CD4-positive, alpha-beta memory T cell (primary cell): ENCODE measurements at regions not wholly inside any gene's neighbourhood (a gene's known extent, or its start where the extent isn't known, plus 50 kb on each side); places are given as distances from the start of the nearest gene placed in this dataset.
"Not testable (repeated sequence)": the region's sequence is repeated elsewhere in the genome, so short reads cannot be mapped to it uniquely, and the experiment has no call there.

Experiments
- CTCF ChIA-PET: fragments of 350-600 bp; sonication (Branson Sonifier 250); formaldehyde crosslinking; loops from one replicate; lab custom pipeline; 2021; ENCODE audit warnings: inconsistent platforms; ENCODE audit not compliant: partially characterized antibody; lab: Charles Lee
- POLR2A ChIA-PET: fragments of 350-600 bp; sonication (Branson Sonifier 250); formaldehyde crosslinking; loops from one replicate; lab custom pipeline; 2021; ENCODE audit not compliant: partially characterized antibody; lab: Charles Lee
- DNase-seq, 5 donors: peaks; one replicate each; pipeline versions ENCODE4 v3.0.0 to v3.0.0-alpha.2; 2020 to 2022; ENCODE audit warnings: mixed read lengths in 1 of 5
- H3K27ac ChIP-seq: one replicate; pipeline ENCODE4 v1.7.0; 2013; ENCODE audit warnings: low read depth, low read length
- H3K27me3 ChIP-seq: 2 replicates; pipeline ENCODE4 v1.7.0; 2013; ENCODE audit warnings: mild to moderate bottlenecking, low read length, moderate library complexity; ENCODE audit not compliant: insufficient read depth
- H3K36me3 ChIP-seq: 2 replicates; pipeline ENCODE4 v1.7.0; 2013; ENCODE audit warnings: mild to moderate bottlenecking, low read length, moderate library complexity; ENCODE audit not compliant: insufficient read depth
- H3K4me1 ChIP-seq: 2 replicates; pipeline ENCODE4 v1.7.0; 2013; ENCODE audit warnings: mild to moderate bottlenecking, low read length, moderate library complexity; ENCODE audit not compliant: insufficient read depth
- H3K4me3 ChIP-seq, 2 donors: one replicate each; pipeline ENCODE4 v1.7.0; 2013; ENCODE audit warnings: low read length in 2 of 2, mild to moderate bottlenecking in 1 of 2
- H3K9me3 ChIP-seq, 2 donors: one replicate each; pipeline ENCODE4 v1.7.0; 2013; ENCODE audit warnings: low read length in 2 of 2, control low read depth in 1 of 2; ENCODE audit not compliant: control insufficient read depth in 1 of 2
- H3K27ac Mint-ChIP-seq, 7 donors: one replicate each; pipeline ENCODE4 v1.8.0; 2020 to 2021; ENCODE audit warnings: mixed read lengths in 7 of 7, mild to moderate bottlenecking in 6 of 7, inconsistent platforms in 3 of 7, moderate library complexity in 3 of 7
- H3K27me3 Mint-ChIP-seq, 2 donors: one replicate each; pipeline ENCODE4 v1.8.0; 2020 to 2021; ENCODE audit warnings: mixed read lengths in 2 of 2
- H3K36me3 Mint-ChIP-seq, 2 donors: one replicate each; pipeline ENCODE4 v1.8.0; 2020 to 2021; ENCODE audit warnings: mixed read lengths in 2 of 2, inconsistent platforms in 1 of 2, mild to moderate bottlenecking in 1 of 2
- H3K4me1 Mint-ChIP-seq, 4 donors: one replicate each; pipeline ENCODE4 v1.8.0; 2020 to 2021; ENCODE audit warnings: mixed read lengths in 4 of 4, mild to moderate bottlenecking in 1 of 4
- H3K4me3 Mint-ChIP-seq, 8 donors: one replicate each; pipeline ENCODE4 v1.8.0; 2020 to 2021; ENCODE audit warnings: mixed read lengths in 8 of 8, mild to moderate bottlenecking in 7 of 8, moderate library complexity in 6 of 8, inconsistent platforms in 3 of 8
- H3K9me3 Mint-ChIP-seq, 8 donors: one replicate each; pipeline ENCODE4 v1.8.0; 2020 to 2021; ENCODE audit warnings: mixed read lengths in 8 of 8, mild to moderate bottlenecking in 5 of 8, inconsistent platforms in 3 of 8, moderate library complexity in 1 of 8
- intact Hi-C: fragments of 100-400 bp; cut with micrococcal nuclease; formaldehyde crosslinking; loops from one replicate; pipeline ENCODE4 v1.15.1; 2023

GRCh38 chr2:7691961-7692656, 774.9 kb downstream of the RNF144A start:
- no peaks in the 10 kb centered on the region for H3K27me3 ChIP-seq
- H3K9me3 ChIP-seq, result no peaks in the 10 kb centered on the region
- no peak overlapping the region for H3K4me3 Mint-ChIP-seq
- no peaks in the 10 kb centered on the region for H3K9me3 Mint-ChIP-seq
- H3K36me3 Mint-ChIP-seq, result no peaks in the 10 kb centered on the region
- intact Hi-C loops, result no loop called here
- no peak overlapping the region for H3K27ac ChIP-seq
- CTCF ChIA-PET, result no interaction called here
- peaks cover 17 to 33% (median 27%) of the 10 kb centered on the region in 4 donors for H3K4me1 Mint-ChIP-seq
- H3K4me1 ChIP-seq, result peaks cover 17% of the 10 kb centered on the region
- H3K36me3 ChIP-seq, result no peaks in the 10 kb centered on the region
- peak overlapping the region in 3 of 7 donors; percentile 20 to 43 (median 32) for H3K27ac Mint-ChIP-seq
- POLR2A ChIA-PET, result no interaction called here
- H3K4me3 ChIP-seq, result no peak overlapping the region
- DNase-seq, result no peak
- H3K27me3 Mint-ChIP-seq, result no peaks in the 10 kb centered on the region

DNA sequence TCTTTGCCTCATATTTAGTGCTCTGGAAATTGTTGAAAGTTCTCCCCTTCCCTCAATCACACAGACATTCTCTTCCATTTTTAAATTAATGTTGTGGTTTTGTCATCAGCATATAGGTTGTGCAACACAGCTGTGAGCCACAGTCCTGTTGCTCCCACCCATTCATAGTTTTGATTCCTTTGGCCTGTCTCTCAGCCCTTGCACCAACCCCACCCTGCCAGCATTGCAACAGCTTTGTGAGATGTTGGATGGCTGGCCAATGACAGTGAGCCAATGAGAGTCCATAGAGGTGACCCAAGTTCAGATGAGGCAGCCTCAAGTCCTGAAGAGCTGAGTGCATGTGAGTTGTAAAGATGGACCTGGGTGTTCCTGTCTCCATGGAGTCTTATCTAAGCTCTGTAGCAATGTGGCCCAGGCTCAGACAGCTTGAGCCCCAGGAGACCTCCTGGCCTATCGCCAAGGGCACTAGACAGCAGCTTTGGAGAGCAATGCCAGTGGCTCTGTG, 775.5 kb downstream of the RNF144A start:
- no peak overlapping the region for H3K4me3 ChIP-seq
- DNase-seq, result no peak
- Mint-ChIP-seq H3K36me3 (no peaks in the 10 kb centered on the region), H3K9me3 (no peaks in the 10 kb centered on the region), H3K27ac (peak overlapping the region in 2 of 7 donors; percentile 32 to 43), H3K27me3 (no peaks in the 10 kb centered on the region), H3K4me3 (no peak overlapping the region), H3K4me1 (peaks cover 17 to 33% (median 27%) of the 10 kb centered on the region in 4 donors)
- H3K27me3 ChIP-seq, result no peaks in the 10 kb centered on the region
- H3K9me3 ChIP-seq, result no peaks in the 10 kb centered on the region
- CTCF ChIA-PET, result no interaction called here
- intact Hi-C loops, result no loop called here
- H3K36me3 ChIP-seq, result no peaks in the 10 kb centered on the region
- no peak overlapping the region for H3K27ac ChIP-seq
- peaks cover 17% of the 10 kb centered on the region for H3K4me1 ChIP-seq
- POLR2A ChIA-PET, result no interaction called here

- no peaks in the 10 kb centered on the region for H3K36me3 ChIP-seq
- no peak overlapping the region for H3K4me3 ChIP-seq
- no peaks in the 10 kb centered on the region for H3K9me3 Mint-ChIP-seq
- peak overlapping the region in 1 of 8 donors; percentile 5 for H3K4me3 Mint-ChIP-seq
- POLR2A ChIA-PET, result no interaction called here
- CTCF ChIA-PET, result no interaction called here
- peaks cover 17% of the 10 kb centered on the region for H3K4me1 ChIP-seq
- H3K27ac ChIP-seq, result no peak overlapping the region
- H3K4me1 Mint-ChIP-seq, result peaks cover 17 to 33% (median 27%) of the 10 kb centered on the region in 4 donors
- no peaks in the 10 kb centered on the region for H3K36me3 Mint-ChIP-seq
- intact Hi-C loops, result no loop called here
- no peak for DNase-seq
- H3K9me3 ChIP-seq, result no peaks in the 10 kb centered on the region
- H3K27me3 Mint-ChIP-seq, result no peaks in the 10 kb centered on the region
- H3K27ac Mint-ChIP-seq, result peak overlapping the region in 1 of 7 donors; percentile 19
- no peaks in the 10 kb centered on the region for H3K27me3 ChIP-seq
Measured at GRCh38 chr2:7693246-7694075, 776.2 kb downstream of the RNF144A start.

- no peak overlapping the region for H3K4me3 ChIP-seq
- H3K27ac ChIP-seq, result no peak overlapping the region
- Mint-ChIP-seq H3K4me1 (peaks cover 17 to 33% (median 27%) of the 10 kb centered on the region in 4 donors), H3K36me3 (no peaks in the 10 kb centered on the region), H3K4me3 (peak overlapping the region in 1 of 8 donors; percentile 5), H3K9me3 (no peaks in the 10 kb centered on the region), H3K27me3 (no peaks in the 10 kb centered on the region), H3K27ac (peak overlapping the region in 2 of 7 donors; percentile 19 to 39)
- CTCF ChIA-PET, result interaction anchor here (0.8 to 1.2 kb wide), 2 partner anchors 31 to 990 kb away, joined by 3 read pairs; no protein-coding TSS in a partner anchor
- no peaks in the 10 kb centered on the region for H3K9me3 ChIP-seq
- intact Hi-C loops, result no loop called here
- POLR2A ChIA-PET, result interaction anchor here (0.9 kb wide), 1 partner anchor 31 kb away, joined by 4 read pairs; no protein-coding TSS in a partner anchor
- H3K4me1 ChIP-seq, result peaks cover 17% of the 10 kb centered on the region
- H3K27me3 ChIP-seq, result no peaks in the 10 kb centered on the region
- H3K36me3 ChIP-seq, result no peaks in the 10 kb centered on the region
- no peak for DNase-seq
Measured at GRCh38 chr2:7694076-7694985, 777.1 kb downstream of the RNF144A start.

DNA sequence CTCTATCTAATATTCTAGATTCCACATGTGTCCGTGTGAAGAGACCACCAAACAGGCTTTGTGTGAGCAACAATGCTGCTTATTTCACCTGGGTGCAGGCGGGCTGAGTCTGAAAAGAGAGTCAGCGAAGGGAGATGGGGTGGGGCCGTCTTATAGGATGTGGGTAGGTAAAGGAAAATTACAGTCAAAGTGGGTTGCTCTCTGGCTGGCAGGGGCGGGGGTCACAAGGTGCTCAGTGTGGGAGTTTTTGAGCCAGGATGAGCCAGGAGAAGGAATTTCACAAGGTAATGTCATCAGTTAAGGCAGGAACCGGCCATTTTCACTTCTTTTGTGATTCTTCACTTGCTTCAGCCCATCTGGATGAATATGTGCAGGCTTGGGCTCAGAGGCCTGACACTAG, 779.3 kb downstream of the RNF144A start:
- DNase-seq, POLR2A ChIA-PET, H3K27ac ChIP-seq, H3K27me3 Mint-ChIP-seq, intact Hi-C loops, H3K9me3 ChIP-seq, CTCF ChIA-PET, H3K27ac Mint-ChIP-seq, H3K27me3 ChIP-seq, H3K36me3 Mint-ChIP-seq, H3K4me3 Mint-ChIP-seq, H3K4me3 ChIP-seq, H3K36me3 ChIP-seq, H3K9me3 Mint-ChIP-seq: not testable (repeated sequence)
- peaks cover 17 to 33% (median 27%) of the 10 kb centered on the region in 4 donors for H3K4me1 Mint-ChIP-seq
- peaks cover 17% of the 10 kb centered on the region for H3K4me1 ChIP-seq

GRCh38 chr2:7697052-7697451, 779.8 kb downstream of the RNF144A start:
- H3K4me3 ChIP-seq, result no peak overlapping the region
- no peaks in the 10 kb centered on the region for H3K9me3 Mint-ChIP-seq
- no peak overlapping the region for H3K27ac ChIP-seq
- no peak for DNase-seq
- H3K36me3 Mint-ChIP-seq, result no peaks in the 10 kb centered on the region
- H3K4me3 Mint-ChIP-seq, result no peak overlapping the region
- intact Hi-C loops, result no loop called here
- H3K4me1 Mint-ChIP-seq, result peaks cover 14 to 29% (median 23%) of the 10 kb centered on the region in 4 donors
- H3K27me3 Mint-ChIP-seq, result no peaks in the 10 kb centered on the region
- no peak overlapping the region for H3K27ac Mint-ChIP-seq
- no peaks in the 10 kb centered on the region for H3K27me3 ChIP-seq
- H3K4me1 ChIP-seq, result peaks cover 15% of the 10 kb centered on the region
- no peaks in the 10 kb centered on the region for H3K36me3 ChIP-seq
- no peaks in the 10 kb centered on the region for H3K9me3 ChIP-seq
- POLR2A ChIA-PET, result no interaction called here
- CTCF ChIA-PET, result no interaction called here
